ENCODE measurements at regions not wholly inside any gene's neighbourhood (a gene's known extent, or its start where the extent isn't known, plus 50 kb on each side); places are given as distances from the start of the nearest gene placed in this dataset.

GRCh38 chr11:116400081-116400480, 372.7 kb downstream of the BUD13 start:
- Histone ChIP-seq H3K79me2 (ENCODE audit: insufficient read depth) (no peaks in the 10 kb centered on the region), H3K4me2 (no peak overlapping the region), H3F3A (replicated peaks; ENCODE audit: insufficient read depth) (no peaks in the 10 kb centered on the region), H3K9me2 (no peaks in the 10 kb centered on the region), H3K36me3 (replicated peaks in 1 of 2; ENCODE audit: control insufficient read depth in 1 of 2, insufficient read depth in 2 of 2, low read length in 1 of 2) (no peaks in the 10 kb centered on the region), H3K4me1 (ENCODE audit: control insufficient read depth in 1 of 2, insufficient read depth in 2 of 2, low read depth in 1 of 2, low read length in 1 of 2) (peaks cover 0 to 35% of the 10 kb centered on the region in 2 experiments; a peak in 1 of 4 replicates), H3K27ac (ENCODE audit: low read depth in 2 of 2, low read length in 1 of 2) (peak overlapping the region in 1 of 2 experiments; percentile 44; a peak in 1 of 4 replicates), H3K4me3 (ENCODE audit: low read depth in 2 of 2, low read length in 1 of 2) (no peak overlapping the region), H3K27me3 (ENCODE audit: insufficient read depth) (no peaks in the 10 kb centered on the region), H4K20me1 (ENCODE audit: insufficient read depth) (no peaks in the 10 kb centered on the region), H3K9ac (no peak overlapping the region), H2AFZ (ENCODE audit: low read depth) (no peak overlapping the region), H3K9me3 (no peaks in the 10 kb centered on the region)
- DNase-seq = no peak
- POLR2A ChIA-PET = interaction anchor here (1.3 kb wide), 1 partner anchor 9 kb away, joined by 5 read pairs; no protein-coding TSS in a partner anchor
- CTCF ChIA-PET = interaction anchor here (1.0 to 1.2 kb wide), 3 partner anchors 12 to 100 kb away, joined by 3 to 4 read pairs (median 3); no protein-coding TSS in a partner anchor
- 42% methylated on average over 5 of the region's 5 CpGs for WGBS (ENCODE audit: low lambda C conversion rate)
- TF ChIP-seq TEAD4 (IDR thresholded peaks at IDR 0.05; ENCODE audit: borderline replicate concordance, insufficient read depth) (no peak), RCOR1 (IDR thresholded peaks at IDR 0.05; ENCODE audit: low read length) (no peak), RFX5 (IDR thresholded peaks at IDR 0.05; ENCODE audit: low read length) (no peak), USF2 (IDR thresholded peaks at IDR 0.05; ENCODE audit: borderline replicate concordance, low read depth, low read length) (no peak), EZH2phosphoT487 (IDR thresholded peaks at IDR 0.05; ENCODE audit: borderline replicate concordance, low read depth) (no peak), TCF12 (IDR thresholded peaks at IDR 0.05) (no peak), FOXM1 (IDR thresholded peaks at IDR 0.05; ENCODE audit: low read depth) (no peak), MXI1 (IDR thresholded peaks at IDR 0.05; ENCODE audit: low read depth, low read length) (no peak), FOSL2 (IDR thresholded peaks at IDR 0.05; ENCODE audit: borderline replicate concordance, low read depth) (no peak), NFIC (IDR thresholded peaks at IDR 0.05; ENCODE audit: borderline replicate concordance) (no peak), SIN3A (IDR thresholded peaks at IDR 0.05; ENCODE audit: borderline replicate concordance, low read depth, low read length) (no peak)
- TF ChIP-seq, protein P1, sequence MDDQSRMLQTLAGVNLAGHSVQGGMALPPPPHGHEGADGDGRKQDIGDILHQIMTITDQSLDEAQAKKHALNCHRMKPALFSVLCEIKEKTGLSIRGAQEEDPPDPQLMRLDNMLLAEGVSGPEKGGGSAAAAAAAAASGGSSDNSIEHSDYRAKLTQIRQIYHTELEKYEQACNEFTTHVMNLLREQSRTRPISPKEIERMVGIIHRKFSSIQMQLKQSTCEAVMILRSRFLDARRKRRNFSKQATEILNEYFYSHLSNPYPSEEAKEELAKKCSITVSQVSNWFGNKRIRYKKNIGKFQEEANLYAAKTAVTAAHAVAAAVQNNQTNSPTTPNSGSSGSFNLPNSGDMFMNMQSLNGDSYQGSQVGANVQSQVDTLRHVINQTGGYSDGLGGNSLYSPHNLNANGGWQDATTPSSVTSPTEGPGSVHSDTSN (IDR thresholded peaks at IDR 0.05) = no peak
- TF ChIP-seq, protein P2, sequence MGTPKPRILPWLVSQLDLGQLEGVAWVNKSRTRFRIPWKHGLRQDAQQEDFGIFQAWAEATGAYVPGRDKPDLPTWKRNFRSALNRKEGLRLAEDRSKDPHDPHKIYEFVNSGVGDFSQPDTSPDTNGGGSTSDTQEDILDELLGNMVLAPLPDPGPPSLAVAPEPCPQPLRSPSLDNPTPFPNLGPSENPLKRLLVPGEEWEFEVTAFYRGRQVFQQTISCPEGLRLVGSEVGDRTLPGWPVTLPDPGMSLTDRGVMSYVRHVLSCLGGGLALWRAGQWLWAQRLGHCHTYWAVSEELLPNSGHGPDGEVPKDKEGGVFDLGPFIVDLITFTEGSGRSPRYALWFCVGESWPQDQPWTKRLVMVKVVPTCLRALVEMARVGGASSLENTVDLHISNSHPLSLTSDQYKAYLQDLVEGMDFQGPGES (IDR thresholded peaks at IDR 0.05; ENCODE audit: low read depth, low read length) = no peak

GRCh38 chr11:116397602-116398084, 375.1 kb downstream of the BUD13 start:
- CTCF ChIA-PET = interaction anchor here (0.6 to 1.8 kb wide), 7 partner anchors 9 to 102 kb away, joined by 3 to 5 read pairs (median 3); no protein-coding TSS in a partner anchor
- Histone ChIP-seq H3K79me2 (ENCODE audit: insufficient read depth) (no peaks in the 10 kb centered on the region), H2AFZ (ENCODE audit: low read depth) (no peak overlapping the region), H3K36me3 (replicated peaks in 1 of 2; ENCODE audit: control insufficient read depth in 1 of 2, insufficient read depth in 2 of 2, low read length in 1 of 2) (no peaks in the 10 kb centered on the region), H3F3A (replicated peaks; ENCODE audit: insufficient read depth) (no peaks in the 10 kb centered on the region), H3K9ac (no peak overlapping the region), H3K4me2 (no peak overlapping the region), H3K4me1 (ENCODE audit: control insufficient read depth in 1 of 2, insufficient read depth in 2 of 2, low read depth in 1 of 2, low read length in 1 of 2) (peaks cover 0 to 35% of the 10 kb centered on the region in 2 experiments; a peak in 1 of 4 replicates), H3K27ac (ENCODE audit: low read depth in 2 of 2, low read length in 1 of 2) (peak overlapping the region in 1 of 2 experiments; percentile 87; a peak in 2 of 4 replicates), H3K27me3 (ENCODE audit: insufficient read depth) (no peaks in the 10 kb centered on the region), H4K20me1 (ENCODE audit: insufficient read depth) (no peaks in the 10 kb centered on the region), H3K4me3 (ENCODE audit: low read depth in 2 of 2, low read length in 1 of 2) (no peak overlapping the region), H3K9me2 (no peaks in the 10 kb centered on the region), H3K9me3 (no peaks in the 10 kb centered on the region)
- TF ChIP-seq RXRA (IDR thresholded peaks at IDR 0.05; ENCODE audit: borderline replicate concordance, low read depth) (no peak), USF1 (IDR thresholded peaks at IDR 0.05; ENCODE audit: borderline replicate concordance, low read depth) (no peak), USF2 (IDR thresholded peaks at IDR 0.05; ENCODE audit: borderline replicate concordance, low read depth, low read length) (no peak), FOXJ3 (CRISPR knock-in tag; IDR thresholded peaks at IDR 0.05) (no peak)
- no peak for DNase-seq
- POLR2A ChIA-PET = interaction anchor here (1.2 to 3.4 kb wide), 4 partner anchors 9 to 108 kb away, joined by 3 to 11 read pairs (median 6); no protein-coding TSS in a partner anchor
- 34% methylated on average over 4 of the region's 4 CpGs for WGBS (ENCODE audit: low lambda C conversion rate)

All from SK-N-SH (cell line).